ENCODE measurements at regions not wholly inside any gene's neighbourhood (a gene's known extent, or its start where the extent isn't known, plus 50 kb on each side); places are given as distances from the start of the nearest gene placed in this dataset.

DNA sequence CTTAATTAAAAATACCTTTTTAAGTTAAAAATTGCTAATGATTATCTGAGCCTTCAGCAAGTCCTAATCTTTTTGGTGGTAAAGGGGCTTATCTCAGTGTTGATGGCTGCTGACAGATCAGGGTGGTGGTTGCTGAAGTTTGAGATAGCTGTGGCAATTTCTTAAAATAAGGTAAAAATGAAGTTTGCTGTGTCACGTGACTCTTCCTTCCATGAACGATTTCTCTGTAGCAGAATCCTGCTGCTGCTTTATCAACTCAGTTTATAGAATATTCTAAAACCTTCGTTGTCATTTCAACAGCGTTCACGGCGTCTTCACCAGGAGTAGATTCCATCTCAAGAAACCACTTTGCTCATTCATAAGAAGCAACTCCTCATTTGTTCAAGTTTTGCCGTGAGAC lies 110.1 kb downstream of the SUCNR1 start:
- ChIA-PET POLR2A (no interaction called here), CTCF (no interaction called here), RAD21 (ENCODE audit: low non-redundant PET in 1 of 2, low total read pairs in 2 of 2, uncharacterized antibody in 2 of 2, unreplicated experiment in 2 of 2) (no interaction called here)
- TF ChIP-seq, protein P1, sequence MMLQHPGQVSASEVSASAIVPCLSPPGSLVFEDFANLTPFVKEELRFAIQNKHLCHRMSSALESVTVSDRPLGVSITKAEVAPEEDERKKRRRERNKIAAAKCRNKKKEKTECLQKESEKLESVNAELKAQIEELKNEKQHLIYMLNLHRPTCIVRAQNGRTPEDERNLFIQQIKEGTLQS (IDR thresholded peaks at IDR 0.05), result no peak
- TF ChIP-seq JUND (IDR thresholded peaks at IDR 0.05) (no peak), ELF1 (IDR thresholded peaks at IDR 0.05; ENCODE audit: borderline replicate concordance, low read depth) (no peak), EGR1 (IDR thresholded peaks at IDR 0.05; ENCODE audit: low read depth) (no peak), SRF (IDR thresholded peaks at IDR 0.05; ENCODE audit: low read depth) (no peak), EZH2phosphoT487 (IDR thresholded peaks at IDR 0.05; ENCODE audit: borderline replicate concordance) (no peak), ZFX (IDR thresholded peaks at IDR 0.05) (no peak), ZNF274 (IDR thresholded peaks at IDR 0.05; ENCODE audit: low read depth, low read length) (no peak), CBX3 (IDR thresholded peaks at IDR 0.05; ENCODE audit: low read depth) (no peak)
- TF ChIP-seq, protein P2, sequence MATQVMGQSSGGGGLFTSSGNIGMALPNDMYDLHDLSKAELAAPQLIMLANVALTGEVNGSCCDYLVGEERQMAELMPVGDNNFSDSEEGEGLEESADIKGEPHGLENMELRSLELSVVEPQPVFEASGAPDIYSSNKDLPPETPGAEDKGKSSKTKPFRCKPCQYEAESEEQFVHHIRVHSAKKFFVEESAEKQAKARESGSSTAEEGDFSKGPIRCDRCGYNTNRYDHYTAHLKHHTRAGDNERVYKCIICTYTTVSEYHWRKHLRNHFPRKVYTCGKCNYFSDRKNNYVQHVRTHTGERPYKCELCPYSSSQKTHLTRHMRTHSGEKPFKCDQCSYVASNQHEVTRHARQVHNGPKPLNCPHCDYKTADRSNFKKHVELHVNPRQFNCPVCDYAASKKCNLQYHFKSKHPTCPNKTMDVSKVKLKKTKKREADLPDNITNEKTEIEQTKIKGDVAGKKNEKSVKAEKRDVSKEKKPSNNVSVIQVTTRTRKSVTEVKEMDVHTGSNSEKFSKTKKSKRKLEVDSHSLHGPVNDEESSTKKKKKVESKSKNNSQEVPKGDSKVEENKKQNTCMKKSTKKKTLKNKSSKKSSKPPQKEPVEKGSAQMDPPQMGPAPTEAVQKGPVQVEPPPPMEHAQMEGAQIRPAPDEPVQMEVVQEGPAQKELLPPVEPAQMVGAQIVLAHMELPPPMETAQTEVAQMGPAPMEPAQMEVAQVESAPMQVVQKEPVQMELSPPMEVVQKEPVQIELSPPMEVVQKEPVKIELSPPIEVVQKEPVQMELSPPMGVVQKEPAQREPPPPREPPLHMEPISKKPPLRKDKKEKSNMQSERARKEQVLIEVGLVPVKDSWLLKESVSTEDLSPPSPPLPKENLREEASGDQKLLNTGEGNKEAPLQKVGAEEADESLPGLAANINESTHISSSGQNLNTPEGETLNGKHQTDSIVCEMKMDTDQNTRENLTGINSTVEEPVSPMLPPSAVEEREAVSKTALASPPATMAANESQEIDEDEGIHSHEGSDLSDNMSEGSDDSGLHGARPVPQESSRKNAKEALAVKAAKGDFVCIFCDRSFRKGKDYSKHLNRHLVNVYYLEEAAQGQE (IDR thresholded peaks at IDR 0.05; ENCODE audit: low read depth), result no peak
- TF ChIP-seq, protein P3, sequence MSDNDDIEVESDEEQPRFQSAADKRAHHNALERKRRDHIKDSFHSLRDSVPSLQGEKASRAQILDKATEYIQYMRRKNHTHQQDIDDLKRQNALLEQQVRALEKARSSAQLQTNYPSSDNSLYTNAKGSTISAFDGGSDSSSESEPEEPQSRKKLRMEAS (IDR thresholded peaks at IDR 0.05), result no peak
- TF ChIP-seq, protein P4, sequence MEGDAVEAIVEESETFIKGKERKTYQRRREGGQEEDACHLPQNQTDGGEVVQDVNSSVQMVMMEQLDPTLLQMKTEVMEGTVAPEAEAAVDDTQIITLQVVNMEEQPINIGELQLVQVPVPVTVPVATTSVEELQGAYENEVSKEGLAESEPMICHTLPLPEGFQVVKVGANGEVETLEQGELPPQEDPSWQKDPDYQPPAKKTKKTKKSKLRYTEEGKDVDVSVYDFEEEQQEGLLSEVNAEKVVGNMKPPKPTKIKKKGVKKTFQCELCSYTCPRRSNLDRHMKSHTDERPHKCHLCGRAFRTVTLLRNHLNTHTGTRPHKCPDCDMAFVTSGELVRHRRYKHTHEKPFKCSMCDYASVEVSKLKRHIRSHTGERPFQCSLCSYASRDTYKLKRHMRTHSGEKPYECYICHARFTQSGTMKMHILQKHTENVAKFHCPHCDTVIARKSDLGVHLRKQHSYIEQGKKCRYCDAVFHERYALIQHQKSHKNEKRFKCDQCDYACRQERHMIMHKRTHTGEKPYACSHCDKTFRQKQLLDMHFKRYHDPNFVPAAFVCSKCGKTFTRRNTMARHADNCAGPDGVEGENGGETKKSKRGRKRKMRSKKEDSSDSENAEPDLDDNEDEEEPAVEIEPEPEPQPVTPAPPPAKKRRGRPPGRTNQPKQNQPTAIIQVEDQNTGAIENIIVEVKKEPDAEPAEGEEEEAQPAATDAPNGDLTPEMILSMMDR (IDR thresholded peaks at IDR 0.05 in 2 of 3, conservative IDR thresholded peaks at IDR 0.05 in 1 of 3; ENCODE audit: borderline replicate concordance in 1 of 3, insufficient read depth in 1 of 3, low read depth in 2 of 3, low read length in 2 of 3), result no peak
- ATAC-seq, result no peak
- H3K4me3 ChIP-seq (replicated peaks in 1 of 2; ENCODE audit: low read depth in 1 of 2, low read length in 2 of 2), result no peak overlapping the region
- H2AFZ ChIP-seq (ENCODE audit: low read depth, low read length, poor library complexity, severe bottlenecking), result no peak overlapping the region
- H3K4me1 ChIP-seq (ENCODE audit: control insufficient read depth in 1 of 2, insufficient read depth in 2 of 2, low read length in 2 of 2), result no peaks in the 10 kb centered on the region
- H3K27ac ChIP-seq (ENCODE audit: low read depth, low read length), result no peak overlapping the region
- no peaks in the 10 kb centered on the region for H3K27me3 ChIP-seq (ENCODE audit: insufficient read depth, low read length)
- H3K79me2 ChIP-seq (ENCODE audit: insufficient read depth, low read length), result no peaks in the 10 kb centered on the region
- no peak overlapping the region for H3K4me2 ChIP-seq (ENCODE audit: low read length)
- BruUV-seq (replicated peaks), result no TSS peak
- no peak for DNase-seq (ENCODE audit: low read depth, low spot score)
- H3K36me3 ChIP-seq (ENCODE audit: control insufficient read depth in 1 of 2, insufficient read depth in 2 of 2, low read length in 2 of 2), result no peaks in the 10 kb centered on the region
- no peaks in the 10 kb centered on the region for H3K9me3 ChIP-seq (ENCODE audit: control insufficient read depth in 1 of 2, insufficient read depth in 1 of 2, low read depth in 1 of 2, low read length in 2 of 2)
- no peaks in the 10 kb centered on the region for H3K9me2 ChIP-seq (ENCODE audit: insufficient read depth)
- H4K20me1 ChIP-seq (ENCODE audit: insufficient read depth), result no peaks in the 10 kb centered on the region
- intact Hi-C loops (cut with micrococcal nuclease), result no loop called here
- H3K9ac ChIP-seq (ENCODE audit: low read length), result no peak overlapping the region

Measured in HCT116 (cell line).